HG02870 (cell line): ENCODE measurements at regions not wholly inside any gene's neighbourhood (a gene's known extent, or its start where the extent isn't known, plus 50 kb on each side); places are given as distances from the start of the nearest gene placed in this dataset.

Source experiments
- ATAC-seq: cut with Tn5 transposase; IDR thresholded peaks from one replicate; pipeline ENCODE4 v1.9.1; 2021; ENCODE audit warnings: mild to moderate bottlenecking, moderate library complexity; ENCODE audit not compliant: unreplicated experiment

DNA sequence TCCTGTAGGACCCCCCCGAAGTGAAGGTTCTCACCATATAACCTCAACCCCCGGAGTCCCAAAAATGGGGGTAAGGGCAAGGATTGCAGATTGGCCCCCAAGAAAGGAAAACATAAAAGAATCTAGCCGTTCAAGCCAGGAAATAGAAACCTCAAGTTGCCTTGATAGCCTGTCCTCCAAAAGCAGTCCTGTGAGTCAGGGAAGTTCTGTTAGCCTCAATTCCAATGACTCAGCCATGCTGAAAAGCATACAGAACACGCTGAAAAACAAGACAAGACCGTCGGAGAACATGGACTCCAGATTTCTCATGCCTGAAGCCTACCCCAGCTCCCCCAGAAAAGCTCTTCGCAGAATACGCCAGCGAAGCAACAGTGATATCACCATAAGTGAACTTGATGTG lies 344.2 kb upstream of the RGS6 start:
- ATAC-seq, result no peak

DNA sequence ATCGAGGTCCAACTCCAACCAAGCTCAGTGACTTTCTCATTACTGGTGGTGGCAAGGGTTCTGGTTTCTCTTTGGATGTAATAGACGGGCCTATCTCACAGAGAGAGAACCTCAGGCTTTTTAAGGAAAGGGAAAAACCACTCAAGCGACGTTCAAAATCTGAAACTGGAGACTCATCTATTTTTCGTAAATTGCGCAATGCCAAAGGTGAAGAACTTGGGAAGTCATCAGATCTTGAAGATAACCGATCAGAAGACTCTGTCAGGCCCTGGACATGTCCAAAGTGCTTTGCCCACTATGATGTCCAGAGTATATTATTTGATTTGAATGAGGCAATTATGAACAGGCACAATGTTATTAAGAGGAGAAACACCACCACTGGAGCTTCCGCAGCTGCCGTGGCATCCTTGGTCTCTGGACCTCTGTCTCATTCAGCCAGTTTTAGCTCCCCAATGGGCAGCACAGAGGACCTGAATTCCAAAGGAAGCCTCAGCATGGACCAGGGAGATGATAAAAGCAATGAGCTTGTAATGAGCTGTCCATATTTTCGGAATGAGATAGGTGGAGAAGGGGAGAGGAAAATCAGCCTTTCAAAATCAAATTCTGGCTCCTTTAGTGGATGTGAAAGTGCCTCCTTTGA lies 343.5 kb upstream of the RGS6 start:
- no peak for ATAC-seq

- no peak for ATAC-seq
Observed at GRCh38 chr14:71589609-71590008, 342.6 kb upstream of the RGS6 start.

GRCh38 chr14:71590131-71590530 lies 342.1 kb upstream of the RGS6 start:
- ATAC-seq, result no peak

GRCh38 chr14:71591231-71591630 lies 341.0 kb upstream of the RGS6 start:
- ATAC-seq, result no peak

DNA sequence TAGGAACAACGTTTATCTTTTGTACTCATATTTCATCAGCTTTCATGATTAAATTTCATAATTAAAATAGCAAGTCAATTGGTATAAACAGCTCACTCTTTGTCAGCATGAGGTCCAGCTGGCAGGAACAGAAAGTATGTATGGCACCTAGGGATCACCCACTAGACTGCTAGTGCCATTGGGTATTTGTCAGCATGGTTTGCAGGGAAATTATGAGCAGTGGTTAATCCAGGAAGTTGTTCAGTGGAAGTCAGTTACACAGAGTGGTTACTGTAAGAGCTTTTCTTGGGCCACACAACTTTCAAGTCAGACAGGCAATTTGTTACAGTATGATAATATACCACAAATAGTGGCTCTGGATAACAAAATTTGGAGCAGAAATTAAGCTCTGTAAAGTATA lies 340.3 kb upstream of the RGS6 start:
- no peak for ATAC-seq

DNA sequence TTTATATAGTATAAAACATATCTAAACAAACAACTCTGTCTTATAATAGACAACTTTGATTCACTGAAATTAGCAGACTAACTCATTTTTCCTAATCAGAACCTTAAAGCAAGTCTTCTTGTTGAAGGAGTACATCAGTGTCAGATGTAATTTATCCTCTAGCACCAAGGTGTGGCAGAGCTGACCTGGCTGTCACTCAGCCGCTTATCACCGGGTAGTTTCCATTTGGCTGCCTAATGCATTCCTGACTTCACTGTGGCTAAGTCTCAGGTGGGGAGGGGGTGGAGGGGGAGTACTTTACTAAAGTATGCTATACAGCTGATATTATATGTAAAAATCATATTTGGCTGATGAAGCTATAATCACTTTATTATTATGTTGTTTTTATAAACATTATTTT lies 339.9 kb upstream of the RGS6 start:
- no peak for ATAC-seq

DNA sequence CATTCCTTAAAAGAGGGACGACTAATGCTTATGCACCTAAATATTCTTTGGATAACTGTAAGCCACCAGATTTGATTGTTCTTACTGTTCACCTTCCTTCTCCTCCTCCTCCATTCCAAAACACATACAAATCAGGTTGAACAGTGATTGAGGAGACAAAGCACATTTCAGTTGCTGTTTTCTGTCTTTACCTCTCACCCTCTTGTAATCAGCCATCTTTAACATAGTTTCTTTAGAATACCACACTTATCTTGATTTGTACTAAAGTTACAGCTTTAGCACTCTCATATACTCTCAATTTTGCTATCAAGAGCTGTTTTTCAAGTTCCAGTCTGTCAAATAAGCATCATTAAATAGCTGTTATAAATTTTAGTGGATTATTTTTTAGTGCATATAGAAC lies 338.3 kb upstream of the RGS6 start:
- no peak for ATAC-seq

GRCh38 chr14:71594821-71595220 lies 337.4 kb upstream of the RGS6 start:
- ATAC-seq, result no peak

GRCh38 chr14:71595441-71595840 lies 336.8 kb upstream of the RGS6 start:
- no peak for ATAC-seq

- ATAC-seq, result peak; percentile 23
Observed at GRCh38 chr14:71597287-71597920, 334.8 kb upstream of the RGS6 start.

GRCh38 chr14:71597955-71598660 lies 334.1 kb upstream of the RGS6 start:
- ATAC-seq, result peak; percentile 77

DNA sequence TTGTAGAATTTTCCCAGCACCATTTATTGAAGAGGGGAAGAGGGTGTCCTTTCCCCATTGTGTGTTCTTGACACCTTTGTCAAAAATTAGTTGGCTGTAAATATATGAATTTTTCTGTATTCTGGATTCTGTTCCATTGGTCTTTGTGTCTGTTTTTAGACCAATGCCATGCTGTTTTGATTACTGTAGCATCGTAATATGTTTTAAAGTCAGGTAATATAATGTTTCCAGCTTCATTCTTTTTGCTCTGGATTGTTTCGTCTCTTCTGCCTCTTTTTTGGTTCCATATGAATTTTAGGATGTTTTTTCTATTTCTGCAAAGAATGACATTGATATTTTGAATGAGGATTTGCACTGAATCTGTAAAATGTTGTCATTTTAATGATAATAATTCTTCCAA lies 331.9 kb upstream of the RGS6 start:
- no peak for ATAC-seq

- no peak for ATAC-seq
Observed at GRCh38 chr14:71602524-71602923, 329.7 kb upstream of the RGS6 start.

GRCh38 chr14:71604231-71604630 lies 328.0 kb upstream of the RGS6 start:
- ATAC-seq, result no peak

- no peak for ATAC-seq
Observed at GRCh38 chr14:71606064-71606463, 326.2 kb upstream of the RGS6 start.

DNA sequence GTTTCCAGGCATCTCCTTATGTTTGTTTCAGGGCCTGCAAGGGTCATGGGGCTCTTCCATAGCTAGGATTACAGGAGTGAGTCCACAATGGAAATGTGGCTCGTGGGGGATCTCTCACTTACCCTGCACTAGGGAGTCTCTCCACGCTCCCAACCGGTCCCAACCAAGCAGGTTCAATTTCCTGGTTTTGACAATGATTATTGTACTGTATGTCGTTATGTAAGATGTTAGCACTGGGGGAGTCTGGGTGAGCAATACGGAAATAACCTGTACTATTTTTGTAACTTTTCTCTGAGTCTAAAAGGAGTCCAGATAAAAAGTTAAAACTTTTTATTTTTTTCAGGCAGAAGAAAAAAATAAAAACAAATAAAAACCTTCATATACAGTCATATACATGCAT lies 325.7 kb upstream of the RGS6 start:
- no peak for ATAC-seq

DNA sequence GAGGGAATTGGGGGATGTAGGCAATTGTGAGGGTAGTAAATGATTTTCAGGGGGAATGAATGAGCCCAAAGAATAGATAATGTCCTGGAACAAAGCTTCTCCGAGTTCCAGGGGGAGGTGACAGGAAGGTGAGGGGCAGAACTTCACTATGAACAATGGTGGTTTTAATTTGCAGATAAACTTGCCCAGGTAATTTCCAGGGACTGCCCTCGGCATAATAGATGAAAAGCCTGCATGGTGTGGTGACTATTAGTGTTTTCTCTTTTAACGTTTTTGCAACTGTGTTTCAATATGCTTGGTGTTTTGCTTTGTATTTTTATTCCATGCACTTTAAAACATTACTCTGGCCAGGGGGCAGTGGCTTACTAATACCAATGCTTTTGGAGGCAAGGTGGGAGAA lies 325.2 kb upstream of the RGS6 start:
- ATAC-seq, result no peak

- no peak for ATAC-seq
Observed at GRCh38 chr14:71610149-71610548, 322.1 kb upstream of the RGS6 start.

GRCh38 chr14:71610797-71611196 lies 321.4 kb upstream of the RGS6 start:
- ATAC-seq, result no peak

DNA sequence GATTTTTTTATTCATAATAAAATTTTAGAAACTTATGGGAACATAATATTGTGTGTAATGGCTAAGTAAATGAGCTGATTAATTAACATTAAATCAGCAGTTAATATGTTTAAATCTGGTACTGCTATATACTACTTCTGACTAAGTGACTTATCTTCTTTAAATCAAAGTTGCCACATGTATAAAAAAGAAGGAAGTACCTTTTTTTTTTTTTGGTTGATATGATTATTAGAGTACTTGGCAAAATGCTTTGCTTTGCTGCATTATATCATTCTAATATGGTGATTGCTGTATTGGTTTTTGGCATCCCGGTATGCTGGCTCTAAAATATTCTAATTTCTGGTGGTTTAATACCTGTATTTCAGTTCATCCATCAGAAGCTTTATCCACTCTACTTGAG lies 319.1 kb upstream of the RGS6 start:
- no peak for ATAC-seq

DNA sequence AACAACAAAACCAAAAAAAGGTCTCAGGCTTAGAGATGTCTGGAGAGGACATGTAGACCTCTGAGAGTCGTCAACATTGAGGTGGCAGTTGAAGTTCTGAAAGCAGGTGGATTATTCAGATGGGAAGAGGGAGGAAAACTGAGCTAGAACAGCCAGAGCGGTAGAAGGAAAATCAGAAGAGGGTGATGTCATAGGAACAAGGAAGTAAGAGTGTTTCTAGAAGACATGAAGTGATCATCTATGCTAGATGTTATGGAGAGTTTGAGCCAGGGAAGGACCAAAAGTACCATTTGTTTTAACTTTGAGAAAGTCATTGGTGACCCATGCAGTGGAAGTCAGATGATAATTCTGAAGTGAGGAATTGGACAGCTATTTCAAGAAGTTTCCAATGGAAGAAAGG lies 316.2 kb upstream of the RGS6 start:
- ATAC-seq, result no peak
